Right hindlimb (tissue), 1 donor: ENCODE measurements at regions not wholly inside any gene's neighbourhood (a gene's known extent, or its start where the extent isn't known, plus 50 kb on each side); places are given as distances from the start of the nearest gene placed in this dataset.

Experiments used
- DNase-seq: peaks from one replicate; pipeline ENCODE4 v3.0.0-alpha.2; 2018

DNA sequence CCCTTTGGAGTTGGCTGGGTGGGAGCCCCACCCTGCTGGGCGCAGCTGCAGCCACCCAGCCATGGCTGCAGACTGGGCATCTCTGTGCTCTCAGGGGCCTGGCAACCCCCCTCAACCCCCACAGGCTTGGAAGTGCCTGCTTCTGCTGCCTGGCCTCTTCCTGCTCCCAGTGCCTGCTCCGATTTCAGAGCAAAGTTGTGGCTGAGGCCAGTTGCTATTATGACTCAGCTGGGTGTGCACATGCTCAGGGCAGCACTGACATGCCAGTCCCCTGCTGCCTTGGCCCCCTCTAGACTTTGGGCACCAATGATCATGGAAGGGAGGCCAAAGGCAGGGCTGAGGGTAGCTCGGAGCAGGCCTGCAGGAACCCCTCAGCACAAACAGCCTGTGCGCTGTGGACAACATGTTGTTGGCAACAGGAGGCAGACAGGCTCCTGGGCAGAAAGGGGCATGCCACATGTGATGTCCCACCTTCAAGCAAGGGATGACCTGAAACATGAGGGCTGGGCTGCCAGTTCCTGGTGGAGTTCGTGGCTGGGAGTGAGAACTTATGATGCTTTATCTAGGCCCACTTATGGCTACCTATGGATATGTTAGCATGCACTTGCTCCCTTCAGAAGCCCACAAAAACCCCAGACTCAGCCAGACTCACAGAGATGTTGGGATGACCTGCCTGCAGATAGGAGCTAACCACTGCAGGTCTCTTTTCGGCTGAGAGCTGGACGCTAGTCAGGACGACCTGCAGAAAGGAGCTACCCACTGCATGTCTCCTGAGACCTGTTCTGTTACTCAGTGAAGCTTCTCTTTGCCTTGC lies 96.4 kb upstream of the AMOTL1 start:
- DNase-seq: no peak

DNA sequence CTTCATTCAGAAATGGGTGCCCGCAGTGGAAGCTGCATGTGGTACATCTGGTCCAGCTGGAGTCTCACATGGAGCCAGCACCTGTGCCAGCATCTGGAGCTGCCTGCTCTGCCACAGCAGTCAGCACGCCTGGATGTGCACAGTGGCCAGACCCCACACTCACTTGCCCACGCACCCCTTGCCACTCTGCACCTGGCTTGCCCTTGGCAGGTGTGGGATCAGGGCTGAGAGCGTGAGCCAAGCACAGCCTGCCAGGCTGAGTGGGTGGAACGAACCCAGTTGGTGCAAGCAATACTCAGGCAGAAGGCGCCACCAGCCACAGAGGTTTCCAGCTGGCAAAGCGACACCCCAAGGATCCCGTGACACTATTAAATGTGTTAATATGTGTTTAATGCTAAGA lies 95.5 kb upstream of the AMOTL1 start:
- peak; percentile 26 for DNase-seq

DNA sequence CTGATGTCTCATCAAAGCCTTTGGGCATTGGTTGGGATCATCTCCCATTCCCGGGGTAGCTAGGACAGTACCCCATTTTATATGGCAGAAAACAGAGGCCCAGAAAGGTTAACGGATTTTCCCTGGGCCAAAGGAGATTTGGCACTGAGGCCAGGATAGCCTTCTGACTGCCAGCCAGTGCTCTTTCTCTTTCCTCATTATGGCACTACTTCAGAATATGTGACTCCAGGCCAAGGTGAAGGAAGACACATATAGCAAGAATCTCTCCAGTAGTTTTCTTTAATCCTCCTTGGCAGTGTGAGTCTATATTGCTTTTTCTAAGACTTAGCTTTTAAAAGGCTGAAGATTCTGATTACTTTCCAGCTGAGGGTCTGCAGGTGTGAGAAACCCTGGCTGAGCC lies 94.8 kb upstream of the AMOTL1 start:
- no peak for DNase-seq

DNA sequence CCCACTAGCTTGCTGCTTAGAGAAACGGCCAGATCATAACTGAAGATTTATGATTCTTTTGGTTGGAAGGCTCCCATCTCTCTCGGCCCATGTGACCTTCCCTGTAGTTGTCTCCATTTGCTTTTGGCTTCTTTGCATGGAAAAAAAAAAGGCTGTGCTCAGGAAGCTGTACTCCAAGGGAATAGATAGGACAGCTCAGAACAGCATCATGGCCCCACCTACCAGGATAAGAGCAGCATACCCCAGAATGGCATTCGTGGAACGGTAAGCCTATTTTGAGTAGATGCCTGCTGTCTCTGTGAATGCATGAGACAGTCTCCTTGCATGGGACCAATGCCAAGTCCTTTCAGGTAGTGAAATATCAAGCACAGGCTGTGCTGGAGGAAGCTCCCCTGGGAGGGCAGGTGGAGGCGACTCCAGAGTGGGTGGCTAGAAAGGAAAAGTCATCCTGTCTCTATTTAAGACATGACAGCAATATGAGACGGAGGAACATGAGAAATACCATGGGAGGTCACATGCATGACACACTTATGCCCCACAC lies 94.1 kb upstream of the AMOTL1 start:
- DNase-seq: peak; percentile 52

DNA sequence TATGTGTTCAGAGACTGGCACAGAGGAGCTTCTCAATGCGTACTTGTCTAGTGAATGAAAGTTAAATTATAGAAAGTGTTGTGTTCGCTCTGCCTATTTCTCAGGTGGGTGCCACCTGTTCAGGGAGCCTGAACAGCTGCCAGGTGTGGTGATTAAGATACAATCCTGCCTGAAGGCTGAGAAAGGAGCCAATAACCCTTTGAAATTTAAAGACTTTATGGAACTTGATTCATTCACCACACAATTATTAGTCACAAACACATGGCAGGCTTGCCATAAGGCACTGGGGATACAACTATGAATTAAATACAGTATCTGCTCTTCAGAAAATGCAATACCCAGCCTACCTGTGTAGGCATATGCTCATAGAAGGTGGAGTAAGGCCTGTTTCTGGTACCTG lies 92.9 kb upstream of the AMOTL1 start:
- no peak for DNase-seq

DNA sequence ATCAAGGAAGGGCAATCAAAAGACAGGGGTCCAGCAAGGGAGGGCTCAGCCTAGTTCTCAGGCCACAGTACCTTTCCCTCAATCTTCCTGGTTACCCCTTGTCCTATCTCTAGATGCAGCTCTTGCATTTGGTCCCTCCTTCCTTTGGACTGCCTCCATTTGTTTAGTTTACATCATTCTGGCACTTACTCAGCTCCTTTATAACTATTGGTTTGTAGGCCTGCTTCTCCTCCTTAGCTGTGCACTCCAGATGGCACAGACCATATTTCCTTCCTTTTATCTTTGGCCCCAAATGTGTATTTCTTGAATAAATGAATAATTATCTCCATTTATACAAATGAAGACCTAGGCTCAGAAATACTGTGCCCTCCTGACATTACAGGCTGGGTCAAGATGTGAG lies 92.3 kb upstream of the AMOTL1 start:
- DNase-seq: no peak

DNA sequence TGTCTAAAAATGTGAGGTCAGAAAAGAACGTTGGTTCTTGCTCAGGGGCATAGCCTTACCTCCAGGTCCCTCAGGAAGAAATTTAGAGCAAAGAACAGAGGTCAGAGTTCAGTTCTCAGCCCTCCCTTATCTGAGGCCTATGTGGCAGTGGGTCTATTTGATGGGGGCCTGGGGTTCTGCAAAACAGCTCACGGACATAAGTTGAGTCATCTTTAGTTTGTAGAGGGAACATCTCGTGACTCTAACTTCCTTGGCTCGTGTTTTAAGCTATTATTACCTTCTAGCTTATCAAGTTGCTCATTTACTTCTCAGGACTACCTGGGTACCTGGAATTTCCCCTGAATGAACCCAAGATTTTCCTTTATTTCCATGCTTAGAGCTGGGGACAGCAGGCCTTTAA lies 91.3 kb upstream of the AMOTL1 start:
- no peak for DNase-seq

DNA sequence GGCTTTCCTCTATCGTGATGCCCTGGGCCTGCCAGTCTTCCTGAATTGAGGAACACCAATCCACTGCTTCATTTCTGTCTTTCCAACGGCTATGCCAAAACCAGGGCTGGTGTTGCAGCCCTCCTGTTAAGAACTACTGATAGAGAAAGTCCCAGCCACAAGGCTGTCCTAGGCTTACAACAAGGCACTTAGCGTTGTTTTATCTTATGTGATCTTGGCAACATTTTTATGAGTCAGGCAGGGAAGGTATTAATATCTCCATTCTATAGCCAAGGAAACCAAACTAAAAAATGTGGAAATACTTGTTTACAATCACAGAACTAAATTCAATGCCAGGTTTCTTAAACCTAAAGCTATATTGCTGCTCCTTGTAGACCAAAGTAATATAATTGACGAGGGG lies 89.9 kb upstream of the AMOTL1 start:
- DNase-seq: no peak

DNA sequence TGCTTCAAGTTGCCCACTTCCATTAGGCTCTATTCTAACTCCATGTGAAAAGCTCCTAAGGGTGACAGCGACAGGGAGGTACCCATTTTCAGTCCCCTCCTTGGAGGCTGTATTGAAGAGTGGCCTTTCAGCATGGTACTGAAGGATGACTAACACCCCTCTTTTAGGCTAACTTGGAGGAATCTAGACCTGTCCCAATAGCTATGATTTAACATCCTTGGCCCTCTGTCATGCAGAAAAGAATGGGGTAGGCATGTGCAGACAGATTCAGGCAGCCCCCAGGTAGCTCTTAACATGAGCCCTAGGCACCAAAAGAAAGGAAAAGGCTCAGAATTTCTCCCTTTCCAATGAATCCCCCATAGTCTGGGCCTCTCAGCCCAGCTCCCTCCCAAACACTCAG lies 89.3 kb upstream of the AMOTL1 start:
- no peak for DNase-seq

DNA sequence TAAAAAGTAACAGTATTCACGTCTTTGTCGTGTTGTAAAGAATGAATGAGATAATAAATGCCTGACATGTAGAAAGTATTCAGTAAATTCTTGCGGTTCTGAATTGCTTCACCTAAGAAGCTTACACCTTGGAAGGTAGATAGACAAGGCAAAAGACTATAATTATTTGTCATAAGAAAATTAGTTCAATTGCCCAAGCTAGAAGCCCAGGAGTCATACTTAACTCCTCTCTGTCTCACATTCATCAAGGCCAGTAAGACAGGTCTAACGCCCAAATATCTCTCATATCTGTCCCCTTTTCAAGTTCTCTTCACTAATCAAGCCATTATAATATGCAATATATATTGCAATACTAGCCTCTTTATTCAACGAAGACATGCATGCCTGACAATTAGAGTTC lies 87.7 kb upstream of the AMOTL1 start:
- DNase-seq: no peak

DNA sequence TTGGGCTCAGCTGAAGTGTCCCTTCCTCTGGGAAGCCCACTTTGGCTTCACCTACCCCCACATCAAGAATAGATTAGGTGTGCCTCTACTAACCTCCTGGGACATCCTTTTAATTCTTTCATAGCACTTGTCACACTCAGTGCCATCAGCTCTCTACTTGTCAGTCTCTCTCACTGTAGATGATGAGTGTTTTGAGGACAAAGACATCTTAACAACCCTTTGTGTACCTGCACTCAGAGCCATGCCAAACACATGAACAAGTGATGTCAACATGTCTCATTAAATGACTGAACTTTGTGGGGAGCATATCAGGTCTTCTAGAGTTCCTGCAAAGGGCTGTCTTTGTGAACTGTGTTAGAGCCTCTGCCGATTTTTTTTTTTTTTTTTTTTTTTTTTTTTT lies 87.0 kb upstream of the AMOTL1 start:
- no peak for DNase-seq

DNA sequence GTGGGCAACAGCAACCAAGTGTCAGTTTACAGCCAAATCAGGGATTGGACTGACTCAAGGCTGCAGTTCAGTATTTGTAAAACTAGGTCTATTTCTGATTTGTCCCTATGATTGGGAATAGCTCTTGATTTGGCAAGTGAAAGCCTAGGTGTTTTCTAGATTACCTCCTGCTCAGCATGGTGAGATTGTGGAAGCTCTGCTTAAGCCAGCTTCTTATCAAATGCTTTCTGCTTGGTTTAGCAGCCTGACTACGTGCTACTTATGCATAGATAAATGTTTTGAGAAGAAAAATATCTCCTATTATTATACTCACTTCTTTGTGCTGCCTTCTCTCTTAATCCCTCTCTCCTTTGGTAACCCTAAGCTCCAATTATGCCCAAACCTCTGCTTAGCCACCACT lies 86.3 kb upstream of the AMOTL1 start:
- no peak for DNase-seq

DNA sequence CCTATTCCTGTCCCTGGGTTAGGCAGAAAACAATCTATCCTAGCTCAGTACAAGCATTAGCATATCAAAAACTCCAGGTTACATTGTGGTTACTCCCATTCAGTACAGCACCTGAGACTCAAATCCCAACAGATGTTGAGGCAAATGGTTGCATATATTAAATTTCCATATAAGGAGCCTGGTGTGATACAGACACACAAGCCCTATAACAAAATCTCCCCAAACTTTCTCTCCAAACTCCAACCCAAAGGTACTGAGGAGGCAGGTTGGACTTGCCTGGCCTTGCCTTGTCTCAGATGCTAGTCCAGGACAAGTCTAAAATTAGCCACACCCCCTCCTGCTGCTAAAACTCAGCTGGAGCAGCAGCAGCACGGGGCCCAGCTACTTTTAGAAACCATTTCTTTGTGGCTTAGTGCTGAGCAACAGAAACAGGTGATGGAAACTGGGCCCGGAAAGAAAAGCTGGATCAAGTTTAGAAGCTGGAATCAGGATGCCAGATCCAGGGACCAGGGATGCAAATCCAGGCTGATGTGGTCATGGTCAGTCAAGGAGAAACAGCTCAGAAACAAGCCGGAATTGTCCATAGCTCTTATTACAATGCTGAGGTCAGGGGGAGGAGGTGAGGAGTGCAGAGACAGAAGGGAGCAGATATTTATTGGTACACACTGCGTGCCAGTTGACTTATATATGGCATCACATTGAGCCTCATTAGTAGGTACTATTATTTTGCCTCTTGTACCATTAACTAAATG lies 73.7 kb upstream of the AMOTL1 start:
- DNase-seq: no peak

DNA sequence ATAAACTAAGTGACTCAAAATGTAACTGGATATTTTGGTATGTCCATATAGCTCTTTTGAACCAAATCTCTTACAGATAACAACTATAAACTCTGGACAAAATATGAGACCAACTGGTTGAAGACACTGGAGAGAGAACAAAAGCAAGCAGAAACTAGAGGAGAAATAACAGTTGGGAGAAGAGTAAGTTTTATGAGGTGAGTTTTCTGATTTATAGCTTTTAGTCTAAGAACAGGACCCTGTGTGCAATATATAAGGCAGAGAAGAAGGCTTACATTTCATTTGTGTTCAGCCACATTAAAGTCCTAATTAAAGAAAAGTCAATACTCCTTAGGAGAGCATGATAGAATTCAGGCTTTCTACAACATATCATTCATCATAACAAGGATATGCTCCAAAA lies 71.0 kb upstream of the AMOTL1 start:
- DNase-seq: no peak

DNA sequence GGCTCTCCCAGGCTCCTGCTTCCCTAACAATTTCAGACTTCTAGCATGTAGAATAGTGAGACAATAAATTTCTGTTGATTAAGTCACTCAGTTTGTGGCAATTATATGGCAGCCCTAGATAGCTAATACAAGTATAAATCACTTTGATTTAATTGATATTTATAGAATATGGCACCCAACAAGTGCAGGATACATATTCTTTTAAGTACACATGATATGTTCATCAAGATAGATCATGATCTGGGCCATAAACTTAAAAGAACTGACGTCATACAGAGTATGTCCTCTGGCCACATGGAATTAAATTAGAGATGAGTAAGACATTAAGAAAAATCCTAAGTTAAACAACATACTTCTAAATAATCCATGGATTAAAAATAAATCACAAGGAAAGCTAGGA lies 67.5 kb upstream of the AMOTL1 start:
- DNase-seq: no peak

DNA sequence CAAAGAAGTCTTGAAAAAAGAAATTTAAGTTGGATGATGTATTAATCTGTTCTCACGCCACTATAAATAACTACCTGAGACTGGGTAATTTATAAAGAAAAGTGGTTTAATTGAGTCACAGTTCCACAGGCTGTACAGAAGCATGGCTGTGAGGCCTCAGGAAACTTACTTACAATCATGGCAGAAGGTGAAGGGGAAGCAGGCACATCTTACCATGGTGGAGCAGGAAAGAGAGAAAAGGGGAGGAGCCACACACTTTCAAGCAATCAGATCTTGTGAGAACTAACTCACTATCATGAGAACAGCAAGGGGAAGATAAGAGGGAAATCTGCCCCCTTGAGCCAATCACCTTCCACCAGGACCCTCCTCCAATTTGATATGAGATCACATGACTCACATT lies 65.7 kb upstream of the AMOTL1 start:
- DNase-seq: no peak

DNA sequence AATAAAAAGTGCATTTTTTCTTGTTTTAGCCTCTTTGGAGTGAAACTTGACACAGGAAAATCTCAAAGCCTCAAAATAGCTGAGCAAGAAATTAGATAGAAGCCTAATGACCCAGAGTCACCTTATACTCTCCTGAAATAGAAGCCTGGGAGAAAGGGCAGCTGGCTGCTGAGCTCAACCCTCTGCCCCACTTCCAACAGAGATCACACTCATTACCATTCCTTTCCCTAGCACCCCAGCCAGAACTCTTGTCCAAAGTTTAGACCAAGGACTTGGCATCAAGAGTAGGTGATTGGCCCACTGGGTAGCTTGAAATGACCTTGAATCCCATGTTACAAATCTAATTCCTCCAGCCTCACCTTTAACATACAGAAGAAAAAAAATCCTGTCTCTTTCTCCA lies 62.7 kb upstream of the AMOTL1 start:
- DNase-seq: no peak

DNA sequence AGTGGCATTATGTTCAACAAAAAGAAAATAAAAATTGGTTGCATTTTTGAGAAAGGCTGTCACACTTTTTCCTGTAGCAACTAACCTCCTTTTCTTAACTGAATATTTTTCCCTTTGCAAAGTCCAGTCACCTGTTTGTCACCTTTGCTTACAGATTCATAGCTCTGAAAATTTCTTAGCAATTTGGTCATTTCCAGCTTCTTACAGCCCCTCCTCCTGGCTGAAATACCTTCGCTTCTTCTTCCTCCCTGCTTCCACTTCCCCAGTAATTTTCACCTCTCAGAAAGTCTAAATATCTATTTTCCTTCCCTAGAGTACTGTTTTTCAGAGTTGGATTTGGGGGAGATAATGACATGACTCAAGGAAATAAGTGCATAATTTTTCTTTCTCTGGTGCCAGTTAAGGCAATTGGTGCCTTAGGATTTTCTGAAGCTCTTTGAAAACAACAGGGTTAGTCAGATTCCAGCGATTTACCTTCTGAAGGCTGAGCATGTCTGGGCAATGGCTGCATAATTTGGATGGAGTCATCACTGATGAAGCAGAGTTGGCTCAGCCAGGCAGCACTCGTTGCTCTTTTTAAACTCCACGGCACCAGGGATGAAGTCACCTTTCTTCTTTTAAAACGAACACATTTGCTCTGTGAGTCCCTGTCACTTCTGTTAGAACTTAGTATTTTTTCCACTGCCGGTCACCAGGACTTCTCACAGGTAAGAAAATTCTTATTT lies 62.1 kb upstream of the AMOTL1 start:
- DNase-seq: no peak

DNA sequence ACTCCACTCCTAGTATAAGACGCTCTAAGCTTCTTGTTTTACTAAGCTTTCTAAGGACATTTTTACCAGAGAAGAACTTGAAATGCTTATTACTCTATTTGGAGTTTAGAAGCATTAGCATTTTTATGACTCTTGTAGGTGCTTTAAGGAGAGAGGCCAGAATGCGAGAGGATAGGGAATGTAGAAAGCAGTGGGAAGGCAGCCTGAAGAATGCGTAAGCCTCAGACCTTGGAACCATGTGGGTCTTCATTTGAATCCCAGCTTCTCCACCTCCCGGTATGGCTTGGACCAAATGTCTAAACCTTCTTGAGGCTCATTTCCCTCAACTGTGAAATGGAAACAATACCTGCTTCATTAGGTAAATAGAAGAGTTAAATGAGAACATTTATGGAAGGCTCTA lies 60.0 kb upstream of the AMOTL1 start:
- no peak for DNase-seq

DNA sequence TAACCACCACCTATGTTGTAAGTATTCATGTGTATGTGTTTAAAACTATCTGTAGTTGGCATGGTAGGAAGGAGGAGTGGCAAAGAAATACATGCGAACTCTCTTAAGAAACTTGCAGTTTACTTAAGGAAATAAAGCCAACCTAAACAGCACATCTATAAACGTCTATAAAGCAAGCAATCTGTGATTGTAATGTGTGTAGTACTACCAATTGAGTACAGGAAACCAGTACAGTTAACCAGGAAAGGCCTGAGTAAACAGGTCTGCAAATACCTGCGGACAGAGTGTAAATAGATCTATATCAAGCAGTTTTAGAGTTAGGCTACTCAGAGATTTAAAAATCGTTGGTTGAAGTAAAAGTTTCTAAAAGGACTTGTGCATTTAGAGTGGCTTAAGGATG lies 59.5 kb upstream of the AMOTL1 start:
- DNase-seq: no peak

DNA sequence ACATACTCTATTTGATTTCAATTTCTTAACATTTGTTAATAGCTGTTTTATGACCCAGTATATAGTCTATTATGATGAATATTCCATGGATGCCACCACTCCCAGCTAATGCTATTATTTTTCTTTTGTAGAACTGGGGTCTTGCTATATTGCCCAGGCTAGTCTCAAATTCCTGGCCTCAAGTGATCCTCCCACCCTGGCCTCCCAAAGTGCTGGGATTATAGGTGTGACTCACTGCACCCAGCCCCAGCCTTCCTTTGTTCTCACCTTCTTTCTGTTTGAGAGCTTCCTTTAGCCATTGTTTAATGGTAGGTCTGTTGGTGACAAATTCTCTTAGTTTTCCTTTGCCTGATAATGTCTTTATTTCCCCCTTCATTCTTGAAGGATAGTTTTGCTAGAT lies 52.9 kb upstream of the AMOTL1 start:
- DNase-seq: no peak

DNA sequence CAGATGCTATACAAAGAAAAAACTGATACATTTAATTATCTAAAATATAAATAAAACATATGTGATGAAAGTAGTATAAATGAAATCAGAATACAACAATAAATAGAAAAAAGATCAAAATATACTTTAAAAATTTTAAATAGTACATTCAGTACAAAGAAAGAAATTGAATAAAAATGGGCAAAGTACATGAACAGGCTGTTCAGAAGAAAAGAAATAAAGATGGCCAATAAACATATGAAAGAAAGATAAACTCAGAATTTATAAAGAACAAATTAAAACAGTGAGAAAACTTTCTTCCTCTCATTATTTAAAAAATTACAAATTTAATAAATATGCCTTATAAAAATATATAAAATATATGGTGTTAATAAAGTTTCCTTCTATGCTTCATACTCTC lies 50.5 kb upstream of the AMOTL1 start:
- DNase-seq: no peak
